Activated CD8-positive, alpha-beta T cell treated with anti-CD3 and anti-CD28 coated beads for 36 hours (primary cell): ENCODE measurements at regions not wholly inside any gene's neighbourhood (a gene's known extent, or its start where the extent isn't known, plus 50 kb on each side); places are given as distances from the start of the nearest gene placed in this dataset.

Experiments used
- ATAC-seq: fragments of 200-7000 bp; cut with Tn5 transposase; one replicate; pipeline ENCODE4 v1.10.0; 2021; ENCODE audit warnings: mild to moderate bottlenecking, moderate library complexity
- CTCF ChIA-PET: fragments of 350-600 bp; sonication (Branson Sonifier 250); formaldehyde crosslinking; loops from one replicate; lab custom pipeline; 2021; ENCODE audit warnings: antibody characterized with exemption; lab: Charles Lee
- POLR2A ChIA-PET: fragments of 350-600 bp; sonication (Branson Sonifier 250); formaldehyde crosslinking; loops from one replicate; lab custom pipeline; 2021; ENCODE audit warnings: antibody characterized with exemption; lab: Charles Lee
- DNase-seq: peaks from one replicate; pipeline ENCODE4 v3.0.0-alpha.2; 2020
- H3K27ac Mint-ChIP-seq: one replicate; pipeline ENCODE4 v1.8.0; 2021; ENCODE audit warnings: mild to moderate bottlenecking, mixed read lengths
- H3K27me3 Mint-ChIP-seq: one replicate; pipeline ENCODE4 v1.8.0; 2021; ENCODE audit warnings: mixed read lengths
- H3K36me3 Mint-ChIP-seq: one replicate; pipeline ENCODE4 v1.8.0; 2021; ENCODE audit warnings: low read depth, mixed read lengths
- H3K4me1 Mint-ChIP-seq: one replicate; pipeline ENCODE4 v1.8.0; 2021; ENCODE audit warnings: low read depth, mixed read lengths
- H3K4me3 Mint-ChIP-seq: one replicate; pipeline ENCODE4 v1.8.0; 2021; ENCODE audit warnings: mild to moderate bottlenecking, moderate library complexity, mixed read lengths
- H3K9me3 Mint-ChIP-seq: one replicate; pipeline ENCODE4 v1.8.0; 2021; ENCODE audit warnings: mixed read lengths
- intact Hi-C: fragments of 100-400 bp; cut with micrococcal nuclease; formaldehyde crosslinking; loops from one replicate; pipeline ENCODE4 v1.10.0; 2022
- TF ChIP-seq, protein P1 (sequence below): fragments of 200-600 bp; IDR thresholded peaks from one replicate; pipeline ENCODE4 v1.8.0; 2022; ENCODE audit warnings: antibody characterized with exemption, mild to moderate bottlenecking

DNA sequence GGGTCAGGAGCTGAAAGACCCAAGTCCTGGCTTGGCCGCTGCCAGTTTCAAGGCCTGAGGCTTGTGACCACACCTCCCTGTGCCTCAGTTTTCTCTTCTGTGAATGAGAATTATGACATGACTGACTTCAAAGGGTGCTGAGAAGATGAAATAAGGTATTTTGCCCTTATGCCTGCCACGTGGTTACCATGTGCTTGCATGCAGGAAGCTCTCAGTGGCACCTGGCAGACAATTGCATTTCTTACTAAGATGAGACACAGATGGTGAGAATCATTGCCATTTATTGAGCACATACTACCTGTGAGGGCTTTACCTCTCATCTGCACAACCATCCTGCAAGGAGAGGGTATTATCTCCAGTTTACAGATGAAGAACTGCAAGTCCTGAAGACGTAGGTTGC is 69.8 kb downstream of the MRM1 start:
- no peak for ATAC-seq
- Mint-ChIP-seq H3K27me3 (no peaks in the 10 kb centered on the region), H3K4me1 (peaks cover 30% of the 10 kb centered on the region), H3K9me3 (no peaks in the 10 kb centered on the region), H3K36me3 (no peaks in the 10 kb centered on the region), H3K27ac (no peak overlapping the region), H3K4me3 (no peak overlapping the region)
- intact Hi-C loops, result no loop called here
- ChIA-PET CTCF (interaction anchor here (1.0 to 1.8 kb wide), 2 partner anchors 42 to 377 kb away, joined by 4 to 5 read pairs; no protein-coding TSS in a partner anchor), POLR2A (no interaction called here)
- TF ChIP-seq, protein P1, sequence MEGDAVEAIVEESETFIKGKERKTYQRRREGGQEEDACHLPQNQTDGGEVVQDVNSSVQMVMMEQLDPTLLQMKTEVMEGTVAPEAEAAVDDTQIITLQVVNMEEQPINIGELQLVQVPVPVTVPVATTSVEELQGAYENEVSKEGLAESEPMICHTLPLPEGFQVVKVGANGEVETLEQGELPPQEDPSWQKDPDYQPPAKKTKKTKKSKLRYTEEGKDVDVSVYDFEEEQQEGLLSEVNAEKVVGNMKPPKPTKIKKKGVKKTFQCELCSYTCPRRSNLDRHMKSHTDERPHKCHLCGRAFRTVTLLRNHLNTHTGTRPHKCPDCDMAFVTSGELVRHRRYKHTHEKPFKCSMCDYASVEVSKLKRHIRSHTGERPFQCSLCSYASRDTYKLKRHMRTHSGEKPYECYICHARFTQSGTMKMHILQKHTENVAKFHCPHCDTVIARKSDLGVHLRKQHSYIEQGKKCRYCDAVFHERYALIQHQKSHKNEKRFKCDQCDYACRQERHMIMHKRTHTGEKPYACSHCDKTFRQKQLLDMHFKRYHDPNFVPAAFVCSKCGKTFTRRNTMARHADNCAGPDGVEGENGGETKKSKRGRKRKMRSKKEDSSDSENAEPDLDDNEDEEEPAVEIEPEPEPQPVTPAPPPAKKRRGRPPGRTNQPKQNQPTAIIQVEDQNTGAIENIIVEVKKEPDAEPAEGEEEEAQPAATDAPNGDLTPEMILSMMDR, result no peak
- DNase-seq, result no peak

DNA sequence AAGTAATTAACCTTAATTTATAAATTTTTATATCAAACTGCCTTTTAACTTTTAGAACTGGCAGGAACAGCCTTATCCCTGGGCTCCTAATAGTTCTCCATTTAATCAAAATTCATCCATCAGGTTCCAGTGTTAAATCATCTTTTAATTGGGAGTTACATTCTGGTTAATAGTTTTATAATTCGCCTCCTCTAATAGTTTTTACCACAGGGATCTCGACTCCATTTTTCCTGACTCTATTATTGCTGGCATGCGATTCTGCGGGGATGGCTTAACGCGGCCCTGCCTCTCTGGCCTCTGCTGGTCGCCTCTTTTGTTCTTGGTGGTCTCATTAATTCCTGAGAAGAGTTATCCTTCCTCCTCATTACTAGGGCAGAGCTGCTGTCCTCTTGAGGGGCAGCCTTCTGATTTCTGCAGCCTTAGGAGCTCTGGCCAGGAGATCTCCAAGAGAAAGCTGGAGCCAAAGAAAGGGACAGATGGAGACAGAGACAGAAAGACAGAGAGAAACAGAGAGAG is 71.1 kb downstream of the MRM1 start:
- Mint-ChIP-seq H3K4me1 (peaks cover 35% of the 10 kb centered on the region), H3K36me3 (no peaks in the 10 kb centered on the region), H3K4me3 (no peak overlapping the region), H3K27ac (no peak overlapping the region), H3K9me3 (no peaks in the 10 kb centered on the region), H3K27me3 (no peaks in the 10 kb centered on the region)
- POLR2A ChIA-PET, result no interaction called here
- intact Hi-C loops, result no loop called here
- TF ChIP-seq, protein P1, result no peak
- no peak for DNase-seq
- ATAC-seq, result no peak
- CTCF ChIA-PET, result no interaction called here

DNA sequence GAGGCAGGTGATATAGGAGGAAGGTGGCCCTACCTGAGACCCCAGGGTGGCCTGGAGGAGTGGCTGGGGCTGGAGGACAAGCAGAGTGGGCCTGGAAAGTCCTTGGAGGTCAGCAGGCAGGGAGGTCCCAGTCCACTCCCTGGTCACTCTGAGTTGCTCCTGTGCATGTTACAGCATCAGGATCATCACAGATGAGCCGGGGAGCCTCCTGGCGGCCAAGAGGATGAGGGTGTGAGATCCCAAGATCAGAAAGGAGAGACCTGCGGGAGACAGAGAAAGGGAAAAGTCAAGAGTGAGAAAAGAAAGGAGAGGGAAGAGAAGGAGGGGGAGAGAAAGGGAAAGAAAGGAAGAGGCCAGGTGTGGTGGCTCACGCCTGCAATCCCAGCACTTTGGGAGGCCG is 71.7 kb downstream of the MRM1 start:
- TF ChIP-seq, protein P1, result no peak
- Mint-ChIP-seq H3K27me3 (no peaks in the 10 kb centered on the region), H3K27ac (peak overlapping the region; percentile 16), H3K4me3 (no peak overlapping the region), H3K36me3 (no peaks in the 10 kb centered on the region), H3K4me1 (peaks cover 34% of the 10 kb centered on the region), H3K9me3 (no peaks in the 10 kb centered on the region)
- ATAC-seq, result no peak
- ChIA-PET CTCF (no interaction called here), POLR2A (no interaction called here)
- intact Hi-C loops, result no loop called here
- DNase-seq, result no peak

DNA sequence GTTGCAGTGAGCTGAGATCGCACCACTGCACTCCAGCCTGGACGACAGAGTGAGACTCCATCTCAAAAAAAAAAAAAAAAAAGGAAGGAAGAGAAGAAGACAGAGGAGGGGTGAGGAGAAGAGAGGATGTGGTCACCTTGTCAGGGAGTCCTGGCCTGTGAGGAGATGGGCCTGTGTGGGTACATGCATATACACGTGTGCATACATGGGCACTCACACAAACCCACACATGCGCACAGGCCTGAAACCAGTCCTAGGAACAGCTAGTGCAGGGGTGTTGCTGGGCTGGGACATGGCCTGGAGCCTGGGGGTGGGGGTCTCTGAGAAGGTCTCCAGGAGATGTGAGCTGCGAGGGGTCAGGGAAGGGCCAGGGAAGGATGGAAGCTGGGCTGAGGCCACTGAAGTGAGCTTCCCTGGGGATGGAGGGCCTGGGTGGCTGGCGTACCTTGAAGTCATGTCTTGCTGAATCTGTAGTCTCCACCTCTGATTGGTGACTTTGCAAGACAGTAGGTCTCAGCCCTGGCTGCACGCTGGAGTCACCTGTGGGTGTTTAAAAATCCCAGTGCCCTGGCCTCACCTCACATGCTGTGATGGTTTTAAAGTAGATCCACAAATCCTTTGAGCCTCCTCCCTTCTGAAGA is 72.4 kb downstream of the MRM1 start:
- H3K27me3 Mint-ChIP-seq, result no peaks in the 10 kb centered on the region
- no peak for ATAC-seq
- intact Hi-C loops, result no loop called here
- CTCF ChIA-PET, result no interaction called here
- H3K4me1 Mint-ChIP-seq, result peaks cover 34% of the 10 kb centered on the region
- no peaks in the 10 kb centered on the region for H3K36me3 Mint-ChIP-seq
- peak; percentile 8 for DNase-seq
- TF ChIP-seq, protein P1, result no peak
- no peaks in the 10 kb centered on the region for H3K9me3 Mint-ChIP-seq
- H3K4me3 Mint-ChIP-seq, result no peak overlapping the region
- peak overlapping the region; percentile 77 for H3K27ac Mint-ChIP-seq
- POLR2A ChIA-PET, result no interaction called here

DNA sequence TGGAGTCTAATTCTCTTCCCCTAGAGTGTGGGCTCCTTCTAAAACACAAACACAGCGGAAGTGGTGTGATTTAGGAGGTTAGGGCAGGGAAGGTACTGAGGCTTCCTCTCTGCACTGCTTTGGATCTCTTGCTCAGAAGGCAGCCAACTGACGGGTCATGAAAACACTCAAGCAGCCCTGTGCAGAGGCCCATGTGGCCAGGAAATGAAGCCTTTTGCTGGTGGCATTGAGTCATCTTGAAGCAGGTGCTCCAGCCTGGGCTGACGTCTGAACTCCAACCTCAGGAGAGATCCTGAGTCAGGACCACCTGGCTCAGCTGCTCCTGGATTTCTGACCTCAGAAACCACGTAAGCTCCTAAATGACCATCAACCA is 72.9 kb downstream of the MRM1 start:
- H3K27me3 Mint-ChIP-seq, result no peaks in the 10 kb centered on the region
- H3K36me3 Mint-ChIP-seq, result no peaks in the 10 kb centered on the region
- H3K27ac Mint-ChIP-seq, result peak overlapping the region; percentile 77
- ATAC-seq, result peak; percentile 93
- TF ChIP-seq, protein P1, result no peak
- intact Hi-C loops, result no loop called here
- CTCF ChIA-PET, result no interaction called here
- H3K4me3 Mint-ChIP-seq, result no peak overlapping the region
- H3K9me3 Mint-ChIP-seq, result no peaks in the 10 kb centered on the region
- peak; percentile 73 for DNase-seq
- POLR2A ChIA-PET, result no interaction called here
- H3K4me1 Mint-ChIP-seq, result peaks cover 34% of the 10 kb centered on the region
